Lower leg skin (tissue), 4 donors: ENCODE measurements at regions not wholly inside any gene's neighbourhood (a gene's known extent, or its start where the extent isn't known, plus 50 kb on each side); places are given as distances from the start of the nearest gene placed in this dataset.

Experiments used
- DNase-seq, 2 donors: peaks; one replicate each; pipeline ENCODE4 v3.0.0-alpha.2; 2019; ENCODE audit warnings: low spot score in 2 of 2
- H3K4me3 ChIP-seq: fragments of 200-600 bp; sonication (generic); 2 replicates; pipeline ENCODE4 v1.5.1; 2017; ENCODE audit warnings: mild to moderate bottlenecking, low read depth; ENCODE audit not compliant: poor library complexity, severe bottlenecking
- CTCF ChIP-seq, 3 donors: fragments of 450-650 bp; IDR thresholded peaks; one replicate each; pipeline ENCODE4 v1.5.1; 2016; ENCODE audit warnings: antibody characterized with exemption in 3 of 3, mild to moderate bottlenecking in 3 of 3, moderate library complexity in 2 of 3
- POLR2A ChIP-seq, 2 donors: fragments of 450-650 bp; IDR thresholded peaks; one replicate each; pipeline ENCODE4 v1.6.1; 2016 to 2017; ENCODE audit warnings: antibody characterized with exemption in 2 of 2, mild to moderate bottlenecking in 1 of 2, moderate library complexity in 1 of 2
- WGBS, 2 donors: methylation state at CpG; one replicate each; pipeline ENCODE4 v1.1.5; 2018; 5-methylcytosine and 5-hydroxymethylcytosine counted together
- intact Hi-C: fragments of 100-400 bp; cut with DNase I; formaldehyde crosslinking; loops from one replicate; pipeline ENCODE4 v1.15.0; 2023; ENCODE audit warnings: low total_unique reads

GRCh38 chr4:124321364-124321763, 391.2 kb downstream of the ANKRD50 start:
- no peak for DNase-seq
- no peak for TF ChIP-seq CTCF (IDR thresholded peaks at IDR 0.05)
- no peak for TF ChIP-seq POLR2A (IDR thresholded peaks at IDR 0.05)
- WGBS, 2 donors: 69 to 88% methylated on average over 3 of the region's 3 CpGs
- intact Hi-C loops: no loop called here
- H3K4me3 ChIP-seq: no peak overlapping the region

- DNase-seq: no peak
- WGBS, 2 donors: 31 to 38% methylated on average over 8 of the region's 8 CpGs
- H3K4me3 ChIP-seq: no peak overlapping the region
- no peak for TF ChIP-seq CTCF (IDR thresholded peaks at IDR 0.05)
- no peak for TF ChIP-seq POLR2A (IDR thresholded peaks at IDR 0.05)
- intact Hi-C loops: no loop called here
These were observed 390.1 kb downstream of the ANKRD50 start for GRCh38 chr4:124322234-124323065.

- H3K4me3 ChIP-seq: no peak overlapping the region
- no peak for DNase-seq
- intact Hi-C loops: no loop called here
- TF ChIP-seq CTCF (IDR thresholded peaks at IDR 0.05) (no peak), POLR2A (IDR thresholded peaks at IDR 0.05) (no peak)
These were observed 386.8 kb downstream of the ANKRD50 start for GRCh38 chr4:124325690-124326089.

DNA sequence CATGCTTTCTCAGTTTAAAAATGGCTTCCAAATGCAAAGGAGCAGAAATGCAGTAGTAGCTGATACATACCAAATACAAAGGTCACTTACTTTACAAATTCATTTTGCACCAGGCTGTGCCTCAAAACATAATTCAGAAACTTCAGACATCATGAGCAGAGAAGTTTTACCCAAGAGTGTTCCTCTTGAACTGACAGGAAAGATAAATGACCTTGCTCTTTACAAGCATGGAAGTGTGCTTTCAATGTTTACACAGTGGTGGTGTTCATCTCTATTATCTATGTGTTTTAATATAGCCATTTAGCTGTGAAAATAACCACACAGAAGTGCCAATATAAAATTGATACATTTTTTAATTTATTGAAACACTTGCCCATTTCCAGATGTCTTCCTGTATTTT, 383.4 kb downstream of the ANKRD50 start:
- no peak overlapping the region for H3K4me3 ChIP-seq
- DNase-seq: no peak
- TF ChIP-seq POLR2A (IDR thresholded peaks at IDR 0.05) (no peak), CTCF (IDR thresholded peaks at IDR 0.05) (no peak)
- intact Hi-C loops: no loop called here

- intact Hi-C loops: loop anchor here (10.0 kb wide), 1 partner anchor 945 kb away; no protein-coding TSS in a partner anchor
- TF ChIP-seq CTCF (IDR thresholded peaks at IDR 0.05) (no peak), POLR2A (IDR thresholded peaks at IDR 0.05) (no peak)
- no peak overlapping the region for H3K4me3 ChIP-seq
- 76 to 77% methylated on average over 3 of the region's 3 CpGs for WGBS, 2 donors
- DNase-seq: no peak
These were observed 382.5 kb downstream of the ANKRD50 start for GRCh38 chr4:124330045-124330444.

DNA sequence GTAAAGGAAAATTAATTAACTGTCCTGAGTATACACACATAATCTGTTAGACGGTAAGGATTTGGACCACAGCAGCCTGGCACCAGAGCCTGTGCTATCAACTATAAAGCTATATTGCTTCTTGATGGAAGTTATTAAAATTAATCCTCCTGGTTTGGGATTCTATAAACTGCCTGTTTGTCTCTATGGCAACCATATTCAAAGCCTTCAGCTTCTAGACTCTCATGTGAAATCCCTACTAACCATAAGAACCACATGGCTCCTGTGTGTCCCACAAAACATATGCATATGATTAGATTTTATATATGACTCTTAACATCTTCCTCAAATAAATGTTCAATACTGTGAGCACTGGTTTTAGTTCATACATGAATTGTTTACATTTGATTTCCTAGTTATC, 380.8 kb downstream of the ANKRD50 start:
- DNase-seq: no peak
- intact Hi-C loops: loop anchor here (10.0 kb wide), 1 partner anchor 943 kb away; no protein-coding TSS in a partner anchor
- TF ChIP-seq CTCF (IDR thresholded peaks at IDR 0.05) (no peak), POLR2A (IDR thresholded peaks at IDR 0.05) (no peak)
- H3K4me3 ChIP-seq: no peak overlapping the region
- WGBS, 2 donors: 95% methylated on average over 1 of the region's 1 CpG
